ENCODE measurements at regions not wholly inside any gene's neighbourhood (a gene's known extent, or its start where the extent isn't known, plus 50 kb on each side); places are given as distances from the start of the nearest gene placed in this dataset.

- TF ChIP-seq POLR2A (IDR thresholded peaks at IDR 0.05) (no peak), CTCF (IDR thresholded peaks at IDR 0.05) (no peak)
Measured at GRCh38 chr1:55916481-55916880, 662.9 kb downstream of the PLPP3 start.
